ENCODE measurements at regions not wholly inside any gene's neighbourhood (a gene's known extent, or its start where the extent isn't known, plus 50 kb on each side); places are given as distances from the start of the nearest gene placed in this dataset.

GRCh38 chr3:67706934-67707333 lies 52.5 kb upstream of the SUCLG2 start:
- Mint-ChIP-seq H3K36me3 (ENCODE audit: low read depth) (no peaks in the 10 kb centered on the region), H3K27ac (no peak overlapping the region), H3K27me3 (no peaks in the 10 kb centered on the region), H3K9me3 (no peaks in the 10 kb centered on the region), H3K4me3 (no peak overlapping the region), H3K4me1 (peaks cover 8% of the 10 kb centered on the region)
- CTCF ChIA-PET: no interaction called here
- TF ChIP-seq CTCF (IDR thresholded peaks at IDR 0.05): no peak
- ATAC-seq (ENCODE audit: low read depth): no peak
- no peak for DNase-seq
- POLR2A ChIA-PET: no interaction called here
- intact Hi-C loops (cut with micrococcal nuclease): loop anchor here (5.0 kb wide), 1 partner anchor 325 kb away; no protein-coding TSS in a partner anchor

GRCh38 chr3:67704322-67704721 lies 49.9 kb upstream of the SUCLG2 start:
- TF ChIP-seq CTCF (IDR thresholded peaks at IDR 0.05): no peak
- ATAC-seq (ENCODE audit: low read depth) (no peak), DNase-seq (no peak)
- Mint-ChIP-seq H3K27me3 (no peaks in the 10 kb centered on the region), H3K9me3 (no peaks in the 10 kb centered on the region), H3K4me3 (no peak overlapping the region), H3K4me1 (peaks cover 8% of the 10 kb centered on the region), H3K36me3 (ENCODE audit: low read depth) (no peaks in the 10 kb centered on the region), H3K27ac (no peak overlapping the region)
- CTCF ChIA-PET: interaction anchor here (1.0 to 1.8 kb wide), 2 partner anchors 21 to 324 kb away, joined by 3 to 7 read pairs; no protein-coding TSS in a partner anchor
- POLR2A ChIA-PET: no interaction called here
- intact Hi-C loops (cut with micrococcal nuclease): no loop called here
